Breast epithelium (tissue), 4 donors: ENCODE measurements at regions not wholly inside any gene's neighbourhood (a gene's known extent, or its start where the extent isn't known, plus 50 kb on each side); places are given as distances from the start of the nearest gene placed in this dataset.
"Not testable (repeated sequence)": the region's sequence is repeated elsewhere in the genome, so short reads cannot be mapped to it uniquely, and the experiment has no call there.

ENCODE experiments used
- DNase-seq, 2 donors: peaks; one replicate each; pipeline ENCODE4 v3.0.0-alpha.2; 2019; ENCODE audit warnings: low spot score in 2 of 2
- H3K27ac ChIP-seq, 2 donors: fragments of 200-600 bp; sonication (generic) in 1 of 2; one replicate each; pipeline ENCODE4 v1.5.1; 2016 to 2019; ENCODE audit warnings: mild to moderate bottlenecking in 1 of 2
- H3K27me3 ChIP-seq, 2 donors: fragments of 200-600 bp; sonication (generic) in 1 of 2; one replicate each; pipeline versions ENCODE4 v1.5.1 to v1.6.0; 2017 to 2019; ENCODE audit warnings: control low read depth in 1 of 2, mild to moderate bottlenecking in 1 of 2
- H3K36me3 ChIP-seq: fragments of 200-600 bp; one replicate; pipeline ENCODE4 v1.5.1; 2019
- H3K4me1 ChIP-seq, 2 donors: fragments of 200-600 bp; sonication (generic); one replicate each; pipeline ENCODE4 v1.5.1; 2016 to 2019; ENCODE audit warnings: control low read depth in 1 of 2
- H3K4me3 ChIP-seq, 3 donors: fragments of 200-600 bp; sonication (generic); 1 replicate in 2 of 3; 2 replicates in 1 of 3; pipeline ENCODE4 v1.5.1; 2016 to 2019; ENCODE audit warnings: mild to moderate bottlenecking in 3 of 3, moderate library complexity in 2 of 3
- H3K9me3 ChIP-seq, 2 donors: fragments of 200-600 bp; sonication (generic) in 1 of 2; one replicate each; pipeline ENCODE4 v1.5.1; 2016 to 2019; ENCODE audit warnings: control low read depth in 1 of 2
- POLR2A ChIP-seq: fragments of 450-650 bp; IDR thresholded peaks from one replicate; pipeline ENCODE4 v1.6.1; 2016; ENCODE audit warnings: antibody characterized with exemption, mild to moderate bottlenecking, moderate library complexity
- POLR2AphosphoS5 ChIP-seq, 3 donors: sonication (generic); formaldehyde crosslinking; IDR thresholded peaks; one replicate each; pipeline ENCODE4 v1.6.1; 2017; ENCODE audit warnings: antibody characterized with exemption in 3 of 3
- intact Hi-C: fragments of 100-400 bp; cut with DNase I; formaldehyde crosslinking; loops from one replicate; pipeline ENCODE4 v1.15.1; 2023; ENCODE audit warnings: low total_unique reads
- TF ChIP-seq, protein P1 (sequence below), 3 donors: fragments of 450-650 bp; IDR thresholded peaks; one replicate each; pipeline ENCODE4 v1.5.1; 2016 to 2017; ENCODE audit warnings: antibody characterized with exemption in 3 of 3, mild to moderate bottlenecking in 3 of 3, moderate library complexity in 3 of 3

DNA sequence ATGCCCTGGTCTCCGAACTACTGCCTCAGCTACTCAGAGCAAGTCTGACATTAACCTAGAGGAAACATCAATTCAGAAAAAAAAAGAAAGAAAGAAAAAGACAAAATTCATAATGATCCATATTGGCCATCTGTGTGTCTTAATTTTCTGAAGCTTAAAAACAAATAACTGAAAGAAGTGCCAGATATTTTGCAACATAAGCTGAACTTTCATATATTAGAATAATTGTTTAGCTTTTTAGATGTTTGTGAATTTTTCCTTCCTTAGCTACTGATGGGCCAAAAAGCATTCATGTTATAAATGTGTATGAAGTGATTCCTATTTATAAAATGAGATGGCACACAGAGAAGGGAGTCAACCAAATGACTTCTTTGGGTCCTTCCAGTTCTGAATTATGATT, 555.0 kb upstream of the CHAC2 start:
- Histone ChIP-seq H3K9me3 (peaks cover 0 to 8% of the 10 kb centered on the region in 2 donors), H3K27ac (no peak overlapping the region), H3K36me3 (no peaks in the 10 kb centered on the region), H3K4me3 (no peak overlapping the region), H3K4me1 (no peaks in the 10 kb centered on the region), H3K27me3 (no peaks in the 10 kb centered on the region)
- TF ChIP-seq POLR2AphosphoS5 (IDR thresholded peaks at IDR 0.05), result no peak
- intact Hi-C loops, result no loop called here
- no peak for DNase-seq

DNA sequence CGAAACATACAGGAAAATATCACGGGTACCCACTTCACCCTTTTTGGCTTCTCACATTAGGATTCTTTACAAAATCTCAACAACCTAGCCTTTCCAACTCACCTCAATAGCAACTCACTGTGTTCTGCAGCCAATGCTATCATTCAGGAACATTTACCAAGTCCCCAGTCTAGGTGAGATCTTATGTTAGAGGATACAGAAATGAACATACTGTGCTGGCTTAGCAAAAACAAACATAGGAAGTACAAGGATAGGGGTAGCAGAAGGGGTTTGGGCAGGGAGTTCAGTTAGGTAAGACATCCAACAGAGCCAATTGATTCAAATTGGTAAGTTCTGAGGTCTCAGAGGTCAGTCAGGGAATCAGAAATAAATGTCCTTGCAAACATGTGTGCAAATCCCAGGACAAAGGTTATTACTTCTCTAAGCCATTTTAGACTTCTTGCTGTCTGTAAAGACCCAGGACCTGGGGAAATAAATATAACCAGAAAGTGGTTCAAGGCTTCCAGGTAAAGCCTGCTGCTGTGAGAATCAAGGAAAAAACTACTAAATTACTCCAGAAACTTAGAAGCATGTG, 556.3 kb upstream of the CHAC2 start:
- no peak for DNase-seq
- H3K36me3 ChIP-seq, result no peaks in the 10 kb centered on the region
- intact Hi-C loops, result no loop called here
- H3K27ac ChIP-seq, result no peak overlapping the region
- H3K4me1 ChIP-seq, result no peaks in the 10 kb centered on the region
- peaks cover 0 to 8% of the 10 kb centered on the region in 2 donors for H3K9me3 ChIP-seq
- no peak overlapping the region for H3K4me3 ChIP-seq
- TF ChIP-seq POLR2A (no peak), POLR2AphosphoS5 (IDR thresholded peaks at IDR 0.05) (no peak)
- TF ChIP-seq, protein P1, sequence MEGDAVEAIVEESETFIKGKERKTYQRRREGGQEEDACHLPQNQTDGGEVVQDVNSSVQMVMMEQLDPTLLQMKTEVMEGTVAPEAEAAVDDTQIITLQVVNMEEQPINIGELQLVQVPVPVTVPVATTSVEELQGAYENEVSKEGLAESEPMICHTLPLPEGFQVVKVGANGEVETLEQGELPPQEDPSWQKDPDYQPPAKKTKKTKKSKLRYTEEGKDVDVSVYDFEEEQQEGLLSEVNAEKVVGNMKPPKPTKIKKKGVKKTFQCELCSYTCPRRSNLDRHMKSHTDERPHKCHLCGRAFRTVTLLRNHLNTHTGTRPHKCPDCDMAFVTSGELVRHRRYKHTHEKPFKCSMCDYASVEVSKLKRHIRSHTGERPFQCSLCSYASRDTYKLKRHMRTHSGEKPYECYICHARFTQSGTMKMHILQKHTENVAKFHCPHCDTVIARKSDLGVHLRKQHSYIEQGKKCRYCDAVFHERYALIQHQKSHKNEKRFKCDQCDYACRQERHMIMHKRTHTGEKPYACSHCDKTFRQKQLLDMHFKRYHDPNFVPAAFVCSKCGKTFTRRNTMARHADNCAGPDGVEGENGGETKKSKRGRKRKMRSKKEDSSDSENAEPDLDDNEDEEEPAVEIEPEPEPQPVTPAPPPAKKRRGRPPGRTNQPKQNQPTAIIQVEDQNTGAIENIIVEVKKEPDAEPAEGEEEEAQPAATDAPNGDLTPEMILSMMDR (IDR thresholded peaks at IDR 0.05), result no peak
- H3K27me3 ChIP-seq, result no peaks in the 10 kb centered on the region

DNA sequence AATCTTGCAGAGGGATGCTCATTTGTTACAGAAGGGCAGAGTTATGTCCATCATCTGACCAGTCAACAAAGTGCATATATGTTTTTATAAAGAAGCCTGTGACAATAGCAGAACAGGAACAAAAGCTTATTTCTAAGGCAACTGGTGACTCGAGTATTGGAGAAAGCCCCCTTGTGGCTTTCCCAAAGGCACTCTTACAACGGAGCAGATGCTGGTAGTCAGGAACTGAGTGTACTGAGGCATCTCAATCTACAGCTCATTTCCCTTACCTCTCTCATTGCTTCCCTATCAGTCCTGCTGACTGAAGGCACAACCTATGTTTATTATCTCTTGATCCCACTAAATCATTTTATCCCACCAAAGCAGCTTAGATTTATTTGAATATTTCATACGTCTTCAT, 557.1 kb upstream of the CHAC2 start:
- Histone ChIP-seq H3K36me3 (no peaks in the 10 kb centered on the region), H3K4me3 (no peak overlapping the region), H3K27me3 (no peaks in the 10 kb centered on the region), H3K4me1 (no peaks in the 10 kb centered on the region), H3K9me3 (peaks cover 0 to 8% of the 10 kb centered on the region in 2 donors), H3K27ac (no peak overlapping the region)
- TF ChIP-seq, protein P1 (IDR thresholded peaks at IDR 0.05), result no peak
- TF ChIP-seq POLR2A (no peak), POLR2AphosphoS5 (IDR thresholded peaks at IDR 0.05) (no peak)
- intact Hi-C loops, result no loop called here
- DNase-seq, result no peak

DNA sequence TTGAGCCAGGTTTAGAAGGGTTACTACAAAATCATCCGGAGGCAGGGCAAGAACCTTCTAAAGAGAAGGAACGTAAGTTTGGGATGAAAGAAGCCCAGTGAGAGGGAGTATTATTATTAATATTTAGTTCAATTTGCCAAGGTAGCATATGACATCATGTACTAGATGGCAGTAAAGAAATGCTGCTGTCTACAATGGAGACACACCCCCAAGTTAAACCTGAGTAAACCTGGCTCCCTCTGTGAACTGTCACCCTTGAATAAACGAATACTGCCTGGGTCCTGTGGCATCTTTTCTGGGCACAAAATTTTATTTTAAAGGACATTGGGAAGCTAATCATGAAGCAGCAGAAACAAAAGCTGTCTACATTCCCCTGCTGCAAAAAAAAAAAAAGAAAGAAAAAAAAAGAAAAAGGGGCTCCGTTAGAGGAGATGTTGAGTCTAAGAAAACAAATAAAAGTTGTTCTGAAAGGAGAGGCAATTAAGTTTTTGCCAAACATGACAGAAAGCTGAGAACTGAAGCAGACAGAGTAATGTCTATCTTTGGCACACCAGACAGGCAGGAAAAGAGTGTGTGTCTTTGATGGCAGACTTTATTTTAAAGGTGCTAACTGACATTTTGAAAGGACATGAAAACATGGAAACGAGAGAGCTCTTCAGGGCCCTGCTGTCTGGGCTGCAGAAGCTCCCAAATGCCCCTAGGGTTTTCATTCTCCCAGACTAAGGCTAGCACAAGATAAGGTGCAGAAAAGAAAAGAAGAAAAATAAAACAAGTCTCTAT, 557.7 kb upstream of the CHAC2 start:
- no peaks in the 10 kb centered on the region for H3K4me1 ChIP-seq
- H3K27ac ChIP-seq, result no peak overlapping the region
- H3K9me3 ChIP-seq, result peaks cover 0 to 3% of the 10 kb centered on the region in 2 donors
- no peaks in the 10 kb centered on the region for H3K27me3 ChIP-seq
- DNase-seq, result no peak
- H3K4me3 ChIP-seq, result no peak overlapping the region
- intact Hi-C loops, result no loop called here
- H3K36me3 ChIP-seq, result no peaks in the 10 kb centered on the region
- TF ChIP-seq, protein P1 (IDR thresholded peaks at IDR 0.05), result no peak
- TF ChIP-seq POLR2A (no peak), POLR2AphosphoS5 (IDR thresholded peaks at IDR 0.05) (no peak)

DNA sequence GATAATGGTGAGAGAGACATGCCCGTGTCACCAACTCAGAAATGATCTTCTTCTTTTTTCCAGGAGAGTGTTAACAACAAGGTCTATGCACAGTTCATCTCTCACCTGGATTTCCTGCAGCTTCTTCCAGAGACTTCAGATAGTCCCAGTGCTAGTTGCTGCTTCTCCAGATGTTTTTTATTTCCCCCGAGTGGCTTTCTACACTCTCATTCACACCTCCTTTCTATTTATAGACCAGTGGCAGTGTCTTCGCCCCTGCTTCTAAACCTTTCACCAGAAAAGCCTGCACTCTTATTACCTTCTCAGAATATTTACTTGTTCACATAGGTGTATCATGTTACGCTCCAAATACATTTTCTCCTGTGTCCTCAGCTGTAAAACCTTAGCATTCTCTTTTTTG, 558.8 kb upstream of the CHAC2 start:
- intact Hi-C loops, result no loop called here
- no peak overlapping the region for H3K4me3 ChIP-seq
- H3K4me1 ChIP-seq, result no peaks in the 10 kb centered on the region
- no peak overlapping the region for H3K27ac ChIP-seq
- TF ChIP-seq, protein P1 (IDR thresholded peaks at IDR 0.05), result no peak
- TF ChIP-seq POLR2A, result no peak
- no peak for TF ChIP-seq POLR2AphosphoS5 (IDR thresholded peaks at IDR 0.05)
- no peaks in the 10 kb centered on the region for H3K36me3 ChIP-seq
- no peaks in the 10 kb centered on the region for H3K9me3 ChIP-seq
- no peaks in the 10 kb centered on the region for H3K27me3 ChIP-seq
- DNase-seq, result no peak

DNA sequence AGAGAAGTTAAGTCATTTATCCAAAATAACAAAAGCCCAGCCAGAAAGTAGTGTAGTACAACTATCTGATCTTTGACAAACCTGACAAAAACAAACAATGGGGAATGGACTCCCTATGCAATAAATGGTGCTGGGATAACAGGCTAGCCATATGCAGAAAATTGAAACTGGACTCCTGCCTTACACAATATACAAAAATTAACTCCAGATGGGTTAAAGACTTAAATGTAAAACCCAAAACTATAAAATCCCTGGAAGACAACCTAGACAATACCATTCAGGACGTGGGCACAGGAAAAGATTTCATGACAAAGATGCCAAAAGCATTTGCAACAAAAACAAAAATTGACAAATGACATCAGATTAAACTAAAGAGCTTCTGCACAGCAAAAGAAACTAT, 561.4 kb upstream of the CHAC2 start:
- intact Hi-C loops, H3K36me3 ChIP-seq, H3K4me1 ChIP-seq, H3K9me3 ChIP-seq, H3K27me3 ChIP-seq, H3K4me3 ChIP-seq, DNase-seq, H3K27ac ChIP-seq: not testable (repeated sequence)
